Stimulated activated naive CD4-positive, alpha-beta T cell treated with Interleukin-2 at 50 U/mL for 16 hours (primary cell): ENCODE measurements at regions not wholly inside any gene's neighbourhood (a gene's known extent, or its start where the extent isn't known, plus 50 kb on each side); places are given as distances from the start of the nearest gene placed in this dataset.

Experiments
- DNase-seq: peaks from one replicate; lab custom pipeline; 2025; lab: John Stamatoyannopoulos, UW

GRCh38 chr11:70650075-70650909 lies 252.0 kb downstream of the CTTN start:
- DNase-seq, result no peak

GRCh38 chr11:70651031-70651430 lies 252.7 kb downstream of the CTTN start:
- DNase-seq, result no peak

- no peak for DNase-seq
These were observed 255.7 kb downstream of the CTTN start for GRCh38 chr11:70654016-70654415.

GRCh38 chr11:70655816-70656215 lies 257.5 kb downstream of the CTTN start:
- no peak for DNase-seq

- no peak for DNase-seq
These were observed 257.9 kb downstream of the CTTN start for GRCh38 chr11:70656252-70656651.

- no peak for DNase-seq
These were observed 261.9 kb downstream of the CTTN start for GRCh38 chr11:70660059-70660888.

- DNase-seq, result no peak
These were observed 262.5 kb downstream of the CTTN start for GRCh38 chr11:70660889-70661197.

- DNase-seq, result no peak
These were observed 263.6 kb downstream of the CTTN start for GRCh38 chr11:70661761-70662501.

- no peak for DNase-seq
These were observed 264.4 kb downstream of the CTTN start for GRCh38 chr11:70662691-70663098.

- no peak for DNase-seq
These were observed 265.5 kb downstream of the CTTN start for GRCh38 chr11:70663815-70664214.

- DNase-seq, result no peak
These were observed 268.0 kb downstream of the CTTN start for GRCh38 chr11:70666311-70666710.

GRCh38 chr11:70667767-70668166 lies 269.4 kb downstream of the CTTN start:
- DNase-seq, result no peak

- no peak for DNase-seq
These were observed 270.2 kb downstream of the CTTN start for GRCh38 chr11:70668204-70669202.

GRCh38 chr11:70669281-70669680 lies 271.0 kb downstream of the CTTN start:
- no peak for DNase-seq

GRCh38 chr11:70669871-70670675 lies 271.7 kb downstream of the CTTN start:
- DNase-seq, result no peak

GRCh38 chr11:70670676-70671034 lies 272.3 kb downstream of the CTTN start:
- no peak for DNase-seq

GRCh38 chr11:70671083-70671482 lies 272.8 kb downstream of the CTTN start:
- DNase-seq, result no peak

GRCh38 chr11:70671611-70672010 lies 273.3 kb downstream of the CTTN start:
- DNase-seq, result no peak

GRCh38 chr11:70672991-70673653 lies 274.8 kb downstream of the CTTN start:
- no peak for DNase-seq

GRCh38 chr11:70674605-70675004 lies 276.3 kb downstream of the CTTN start:
- DNase-seq, result no peak
